Occipital lobe (tissue), 1 donor: ENCODE measurements at regions not wholly inside any gene's neighbourhood (a gene's known extent, or its start where the extent isn't known, plus 50 kb on each side); places are given as distances from the start of the nearest gene placed in this dataset.
"Not testable (repeated sequence)": the region's sequence is repeated elsewhere in the genome, so short reads cannot be mapped to it uniquely, and the experiment has no call there.

Experiments
- DNase-seq: peaks from one replicate; lab custom pipeline; 2025; lab: John Stamatoyannopoulos, UW

- DNase-seq = no peak
These were observed 420.2 kb upstream of the CCDC54 start for GRCh38 chr3:106957029-106957428.

GRCh38 chr3:106962993-106963392 lies 414.2 kb upstream of the CCDC54 start:
- no peak for DNase-seq

- DNase-seq = no peak
These were observed 413.8 kb upstream of the CCDC54 start for GRCh38 chr3:106963442-106963841.

- DNase-seq = no peak
These were observed 411.9 kb upstream of the CCDC54 start for GRCh38 chr3:106965307-106965706.

- DNase-seq = no peak
These were observed 407.6 kb upstream of the CCDC54 start for GRCh38 chr3:106969596-106969995.

- DNase-seq = no peak
These were observed 395.8 kb upstream of the CCDC54 start for GRCh38 chr3:106981392-106981791.

- DNase-seq = no peak
These were observed 391.5 kb upstream of the CCDC54 start for GRCh38 chr3:106985721-106986120.

- not testable (repeated sequence) for DNase-seq
These were observed 378.2 kb upstream of the CCDC54 start for GRCh38 chr3:106998841-106999682.

- DNase-seq = no peak
These were observed 375.6 kb upstream of the CCDC54 start for GRCh38 chr3:107001635-107002034.

GRCh38 chr3:107005352-107005751 lies 371.9 kb upstream of the CCDC54 start:
- DNase-seq = not testable (repeated sequence)

- DNase-seq = no peak
These were observed 369.0 kb upstream of the CCDC54 start for GRCh38 chr3:107008213-107008612.

GRCh38 chr3:107013641-107014040 lies 363.6 kb upstream of the CCDC54 start:
- no peak for DNase-seq

GRCh38 chr3:107024551-107025026 lies 352.6 kb upstream of the CCDC54 start:
- DNase-seq = no peak

GRCh38 chr3:107025961-107026360 lies 351.3 kb upstream of the CCDC54 start:
- DNase-seq = no peak

GRCh38 chr3:107028086-107028485 lies 349.2 kb upstream of the CCDC54 start:
- DNase-seq = no peak

- DNase-seq = no peak
These were observed 348.6 kb upstream of the CCDC54 start for GRCh38 chr3:107028626-107029025.

- no peak for DNase-seq
These were observed 345.1 kb upstream of the CCDC54 start for GRCh38 chr3:107032111-107032510.

- no peak for DNase-seq
These were observed 343.1 kb upstream of the CCDC54 start for GRCh38 chr3:107034142-107034541.

GRCh38 chr3:107035176-107035575 lies 342.1 kb upstream of the CCDC54 start:
- no peak for DNase-seq

- no peak for DNase-seq
These were observed 332.6 kb upstream of the CCDC54 start for GRCh38 chr3:107044677-107045076.

GRCh38 chr3:107045791-107046190 lies 331.4 kb upstream of the CCDC54 start:
- DNase-seq = no peak

- no peak for DNase-seq
These were observed 321.9 kb upstream of the CCDC54 start for GRCh38 chr3:107055181-107055942.

GRCh38 chr3:107061466-107061865 lies 315.8 kb upstream of the CCDC54 start:
- no peak for DNase-seq
